ENCODE measurements at regions not wholly inside any gene's neighbourhood (a gene's known extent, or its start where the extent isn't known, plus 50 kb on each side); places are given as distances from the start of the nearest gene placed in this dataset.

- no peak for DNase-seq (ENCODE audit: low read depth)
Measured at GRCh38 chr2:16615687-16616615, 49.7 kb downstream of the CYRIA start.

- DNase-seq (ENCODE audit: low read depth), result no peak
Measured at GRCh38 chr2:16615246-16615645, 50.4 kb downstream of the CYRIA start.

GRCh38 chr2:16614314-16614860 is 51.2 kb downstream of the CYRIA start:
- no peak for DNase-seq (ENCODE audit: low read depth)

GRCh38 chr2:16613539-16614011 is 52.1 kb downstream of the CYRIA start:
- no peak for DNase-seq (ENCODE audit: low read depth)

GRCh38 chr2:16612490-16612889 is 53.1 kb downstream of the CYRIA start:
- DNase-seq (ENCODE audit: low read depth), result no peak

GRCh38 chr2:16609786-16610185 is 55.8 kb downstream of the CYRIA start:
- DNase-seq (ENCODE audit: low read depth), result no peak

- DNase-seq (ENCODE audit: low read depth), result peak; percentile 64
Measured at GRCh38 chr2:16608661-16609643, 56.7 kb downstream of the CYRIA start.

GRCh38 chr2:16607301-16607700 is 58.3 kb downstream of the CYRIA start:
- DNase-seq (ENCODE audit: low read depth), result no peak

- DNase-seq (ENCODE audit: low read depth), result no peak
Measured at GRCh38 chr2:16604236-16604635, 61.4 kb downstream of the CYRIA start.

- no peak for DNase-seq (ENCODE audit: low read depth)
Measured at GRCh38 chr2:16591370-16591933, 74.2 kb downstream of the CYRIA start.

GRCh38 chr2:16589465-16589864 is 76.2 kb downstream of the CYRIA start:
- DNase-seq (ENCODE audit: low read depth), result no peak

- no peak for DNase-seq (ENCODE audit: low read depth)
Measured at GRCh38 chr2:16588565-16588964, 77.1 kb downstream of the CYRIA start.

- no peak for DNase-seq (ENCODE audit: low read depth)
Measured at GRCh38 chr2:16587601-16588000, 78.0 kb downstream of the CYRIA start.

GRCh38 chr2:16584824-16585540 is 80.7 kb downstream of the CYRIA start:
- DNase-seq (ENCODE audit: low read depth), result no peak

- no peak for DNase-seq (ENCODE audit: low read depth)
Measured at GRCh38 chr2:16584084-16584483, 81.5 kb downstream of the CYRIA start.

- DNase-seq (ENCODE audit: low read depth), result no peak
Measured at GRCh38 chr2:16581241-16581640, 84.4 kb downstream of the CYRIA start.

- DNase-seq (ENCODE audit: low read depth), result no peak
Measured at GRCh38 chr2:16578081-16578480, 87.6 kb downstream of the CYRIA start.

GRCh38 chr2:16570516-16570915 is 95.1 kb downstream of the CYRIA start:
- DNase-seq (ENCODE audit: low read depth), result no peak

GRCh38 chr2:16568998-16569784 is 96.4 kb downstream of the CYRIA start:
- DNase-seq (ENCODE audit: low read depth), result no peak

GRCh38 chr2:16566701-16567100 is 98.9 kb downstream of the CYRIA start:
- no peak for DNase-seq (ENCODE audit: low read depth)

Measured in fibroblast of gingiva (primary cell).